DND-41 (cell line): ENCODE measurements at regions not wholly inside any gene's neighbourhood (a gene's known extent, or its start where the extent isn't known, plus 50 kb on each side); places are given as distances from the start of the nearest gene placed in this dataset.

Experiments
- ATAC-seq: fragments of 200-7000 bp; cut with Tn5 transposase; 3 replicates; pipeline ENCODE4 v1.9.1; 2021; ENCODE audit warnings: low read depth; ENCODE audit not compliant: insufficient read depth
- DNase-seq: peaks from one replicate; pipeline ENCODE4 v3.0.0-alpha.2; 2020
- H2AFZ ChIP-seq: 2 replicates; pipeline ENCODE4 v1.6.0; 2012; ENCODE audit warnings: low read depth, low read length
- H3K27ac ChIP-seq: 2 replicates; pipeline ENCODE4 v1.5.1; 2012; ENCODE audit warnings: low read length, inconsistent platforms
- H3K27me3 ChIP-seq: fragments of 200-600 bp; sonication (generic); 2 replicates; pipeline ENCODE4 v1.6.0; 2012; ENCODE audit warnings: low read length, mild to moderate bottlenecking, inconsistent platforms; ENCODE audit not compliant: insufficient read depth, poor library complexity
- H3K36me3 ChIP-seq: 2 replicates; pipeline ENCODE4 v1.5.1; 2012; ENCODE audit warnings: low read length, inconsistent platforms; ENCODE audit not compliant: insufficient read depth
- H3K4me1 ChIP-seq: 2 replicates; pipeline ENCODE4 v1.5.1; 2012; ENCODE audit warnings: mild to moderate bottlenecking, low read length; ENCODE audit not compliant: insufficient read depth
- H3K4me2 ChIP-seq: 2 replicates; pipeline ENCODE4 v1.6.0; 2012; ENCODE audit warnings: mild to moderate bottlenecking, moderate library complexity, low read length, inconsistent platforms; ENCODE audit not compliant: insufficient read depth
- H3K4me3 ChIP-seq, 2 experiments: fragments of 200-600 bp in 1 of 2; shearing (Covaris generic) in 1 of 2; 2 replicates each; pipeline ENCODE4 v1.5.1; 2012 to 2016; ENCODE audit warnings: inconsistent platforms in 2 of 2, low read length in 2 of 2, mild to moderate bottlenecking in 2 of 2, low read depth in 1 of 2, moderate library complexity in 1 of 2
- H3K79me2 ChIP-seq: 2 replicates; pipeline ENCODE4 v1.6.0; 2012; ENCODE audit warnings: low read length, inconsistent platforms; ENCODE audit not compliant: insufficient read depth
- H3K9ac ChIP-seq: 2 replicates; pipeline ENCODE4 v1.6.0; 2012; ENCODE audit warnings: low read depth, mild to moderate bottlenecking, inconsistent platforms, low read length, moderate library complexity
- H3K9me3 ChIP-seq: 2 replicates; pipeline ENCODE4 v1.5.1; 2012; ENCODE audit warnings: low read length, moderate library complexity, mild to moderate bottlenecking, inconsistent platforms; ENCODE audit not compliant: insufficient read depth, severe bottlenecking
- H4K20me1 ChIP-seq: 2 replicates; pipeline ENCODE4 v1.6.0; 2012; ENCODE audit warnings: low read length; ENCODE audit not compliant: insufficient read depth
- CTCF ChIP-seq: IDR thresholded peaks from 2 replicates; pipeline ENCODE4 v1.5.1; 2012; ENCODE audit warnings: borderline replicate concordance, low read length, moderate library complexity, mild to moderate bottlenecking; ENCODE audit not compliant: poor library complexity, severe bottlenecking; ENCODE audit errors: extremely low read depth
- EZH2 ChIP-seq: IDR thresholded peaks from 3 replicates; pipeline ENCODE4 v1.6.1; 2012; ENCODE audit warnings: borderline replicate concordance, low read depth, mild to moderate bottlenecking, moderate library complexity, low read length, inconsistent platforms; ENCODE audit not compliant: severe bottlenecking

- H3K36me3 ChIP-seq: no peaks in the 10 kb centered on the region
- H3K4me3 ChIP-seq: no peak overlapping the region
- no peak overlapping the region for H2AFZ ChIP-seq
- H3K27ac ChIP-seq: no peak overlapping the region
- H3K4me1 ChIP-seq: no peaks in the 10 kb centered on the region
- peaks cover 48% of the 10 kb centered on the region for H3K9me3 ChIP-seq
- no peak for DNase-seq
- no peaks in the 10 kb centered on the region for H3K27me3 ChIP-seq
- H3K4me2 ChIP-seq: no peak overlapping the region
- no peaks in the 10 kb centered on the region for H3K79me2 ChIP-seq
- H4K20me1 ChIP-seq: no peaks in the 10 kb centered on the region
- H3K9ac ChIP-seq: no peak overlapping the region
- no peak for ATAC-seq
- TF ChIP-seq EZH2 (no peak), CTCF (no peak)
These were observed 316.5 kb downstream of the ALG10 start for GRCh38 chr12:34338751-34339150.

- Histone ChIP-seq H3K4me3 (no peak overlapping the region), H2AFZ (no peak overlapping the region), H4K20me1 (no peaks in the 10 kb centered on the region), H3K27ac (no peak overlapping the region), H3K9me3 (peaks cover 57% of the 10 kb centered on the region), H3K36me3 (no peaks in the 10 kb centered on the region), H3K4me2 (no peak overlapping the region), H3K27me3 (no peaks in the 10 kb centered on the region), H3K79me2 (no peaks in the 10 kb centered on the region), H3K4me1 (no peaks in the 10 kb centered on the region), H3K9ac (no peak overlapping the region)
- DNase-seq (no peak), ATAC-seq (no peak)
- no peak for TF ChIP-seq EZH2
- TF ChIP-seq CTCF: no peak
These were observed 317.6 kb downstream of the ALG10 start for GRCh38 chr12:34339922-34340321.

- Histone ChIP-seq H3K4me3 (no peak overlapping the region), H3K36me3 (no peaks in the 10 kb centered on the region), H3K4me2 (no peak overlapping the region), H3K9ac (no peak overlapping the region), H2AFZ (no peak overlapping the region), H3K27ac (no peak overlapping the region), H3K79me2 (no peaks in the 10 kb centered on the region), H3K27me3 (no peaks in the 10 kb centered on the region), H3K9me3 (peaks cover 58% of the 10 kb centered on the region), H3K4me1 (no peaks in the 10 kb centered on the region), H4K20me1 (no peaks in the 10 kb centered on the region)
- DNase-seq (no peak), ATAC-seq (no peak)
- no peak for TF ChIP-seq EZH2
- TF ChIP-seq CTCF: no peak
These were observed 318.5 kb downstream of the ALG10 start for GRCh38 chr12:34340534-34341361.
